22Rv1 (cell line): ENCODE measurements at regions not wholly inside any gene's neighbourhood (a gene's known extent, or its start where the extent isn't known, plus 50 kb on each side); places are given as distances from the start of the nearest gene placed in this dataset.
"Not testable (repeated sequence)": the region's sequence is repeated elsewhere in the genome, so short reads cannot be mapped to it uniquely, and the experiment has no call there.

ENCODE experiments used
- H3K27ac ChIP-seq: fragments of 450-650 bp; 2 replicates; pipeline ENCODE4 v1.5.1; 2017
- ZFX ChIP-seq: fragments of 450-650 bp; IDR thresholded peaks from 2 replicates; pipeline ENCODE4 v1.6.1; 2017; ENCODE audit warnings: antibody characterized with exemption, borderline replicate concordance
- TF ChIP-seq, protein P1 (sequence below): fragments of 450-650 bp; IDR thresholded peaks from 2 replicates; pipeline ENCODE4 v1.5.1; 2017; ENCODE audit warnings: mild to moderate bottlenecking

DNA sequence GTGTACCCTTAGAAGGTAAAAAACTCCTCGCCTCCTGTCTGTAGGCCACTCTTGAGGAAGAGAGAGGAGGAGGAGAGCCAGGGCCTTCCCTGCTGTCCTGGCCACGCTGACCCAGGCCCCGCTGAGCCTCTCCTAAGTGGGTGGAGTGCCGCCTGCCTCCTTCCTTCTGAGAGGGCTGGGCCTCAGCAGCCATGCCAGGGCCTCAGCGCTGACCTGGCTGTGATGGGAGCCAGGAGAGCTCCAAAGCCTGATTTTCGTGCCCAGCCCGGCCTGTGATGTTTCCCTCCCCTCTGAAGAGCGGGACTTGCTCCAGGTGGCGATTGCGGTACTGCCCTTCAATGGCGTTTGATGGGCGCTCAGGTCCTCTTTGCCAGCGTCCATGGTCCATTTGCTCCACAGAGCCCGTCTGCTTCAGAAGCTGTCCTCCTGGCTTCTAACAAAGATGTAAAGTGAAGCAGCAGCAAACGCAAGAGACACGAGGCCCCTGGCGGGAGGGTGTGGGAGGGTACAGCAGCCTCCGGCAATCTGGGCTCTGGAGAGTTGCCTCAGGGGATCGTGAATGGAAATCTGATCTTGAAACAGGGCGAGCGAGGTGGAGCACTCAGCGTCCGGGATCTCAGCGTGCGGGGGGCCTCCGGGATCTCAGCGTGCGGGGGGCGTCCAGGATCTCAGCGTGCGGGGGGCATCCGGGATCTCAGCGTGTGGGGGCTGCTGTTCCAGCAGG, 93.5 kb downstream of the NPIPB11 start:
- H3K27ac ChIP-seq, result no peak overlapping the region
- no peak for TF ChIP-seq ZFX
- TF ChIP-seq, protein P1, sequence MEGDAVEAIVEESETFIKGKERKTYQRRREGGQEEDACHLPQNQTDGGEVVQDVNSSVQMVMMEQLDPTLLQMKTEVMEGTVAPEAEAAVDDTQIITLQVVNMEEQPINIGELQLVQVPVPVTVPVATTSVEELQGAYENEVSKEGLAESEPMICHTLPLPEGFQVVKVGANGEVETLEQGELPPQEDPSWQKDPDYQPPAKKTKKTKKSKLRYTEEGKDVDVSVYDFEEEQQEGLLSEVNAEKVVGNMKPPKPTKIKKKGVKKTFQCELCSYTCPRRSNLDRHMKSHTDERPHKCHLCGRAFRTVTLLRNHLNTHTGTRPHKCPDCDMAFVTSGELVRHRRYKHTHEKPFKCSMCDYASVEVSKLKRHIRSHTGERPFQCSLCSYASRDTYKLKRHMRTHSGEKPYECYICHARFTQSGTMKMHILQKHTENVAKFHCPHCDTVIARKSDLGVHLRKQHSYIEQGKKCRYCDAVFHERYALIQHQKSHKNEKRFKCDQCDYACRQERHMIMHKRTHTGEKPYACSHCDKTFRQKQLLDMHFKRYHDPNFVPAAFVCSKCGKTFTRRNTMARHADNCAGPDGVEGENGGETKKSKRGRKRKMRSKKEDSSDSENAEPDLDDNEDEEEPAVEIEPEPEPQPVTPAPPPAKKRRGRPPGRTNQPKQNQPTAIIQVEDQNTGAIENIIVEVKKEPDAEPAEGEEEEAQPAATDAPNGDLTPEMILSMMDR, result no peak

DNA sequence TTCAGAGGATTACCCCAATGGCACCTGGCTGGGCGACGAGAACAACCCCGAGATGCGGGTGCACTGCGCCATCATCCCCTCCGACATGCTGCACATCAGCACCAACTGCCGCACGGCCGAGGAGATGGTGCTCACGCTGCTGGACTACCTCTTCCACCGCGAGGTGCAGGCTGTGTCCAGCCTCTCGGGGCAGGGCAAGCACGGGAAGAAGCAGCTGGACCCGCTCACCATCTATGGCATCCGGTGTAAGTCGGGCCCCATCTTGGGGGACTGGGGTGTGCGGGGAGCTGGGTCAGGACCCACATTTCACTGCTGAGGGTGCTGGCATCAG, 94.2 kb downstream of the NPIPB11 start:
- not testable (repeated sequence) for H3K27ac ChIP-seq

- H3K27ac ChIP-seq, result no peak overlapping the region
- TF ChIP-seq ZFX, result no peak
- TF ChIP-seq, protein P1, result no peak
Measured at GRCh38 chr16:29311461-29312344, 94.8 kb downstream of the NPIPB11 start.

DNA sequence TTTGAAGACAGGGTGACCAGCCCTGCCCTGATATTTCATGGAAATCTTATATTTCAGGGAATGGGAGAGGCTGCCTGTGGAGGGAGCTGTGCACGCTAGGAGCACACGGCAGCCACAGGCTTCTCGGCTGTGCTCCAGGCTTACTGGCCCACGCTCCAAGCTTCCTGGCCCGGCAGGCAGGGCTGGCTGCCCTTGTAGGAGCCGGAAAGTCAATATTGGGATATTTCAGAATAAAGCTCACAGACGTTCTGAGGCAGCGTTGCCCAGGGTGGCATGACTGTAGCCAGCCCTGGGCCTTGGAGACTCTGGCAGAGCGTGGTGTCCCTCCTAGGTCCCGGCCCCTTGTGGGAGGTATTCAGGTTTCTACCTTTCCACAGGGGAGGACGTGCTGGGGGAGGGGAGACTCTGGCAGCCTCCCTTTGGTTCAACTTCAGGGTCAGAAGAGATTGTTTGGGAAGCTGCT, 95.6 kb downstream of the NPIPB11 start:
- no peak for TF ChIP-seq ZFX
- TF ChIP-seq, protein P1, result peak; percentile 10; the same call in 1 of the 2 replicates
- H3K27ac ChIP-seq, result no peak overlapping the region

DNA sequence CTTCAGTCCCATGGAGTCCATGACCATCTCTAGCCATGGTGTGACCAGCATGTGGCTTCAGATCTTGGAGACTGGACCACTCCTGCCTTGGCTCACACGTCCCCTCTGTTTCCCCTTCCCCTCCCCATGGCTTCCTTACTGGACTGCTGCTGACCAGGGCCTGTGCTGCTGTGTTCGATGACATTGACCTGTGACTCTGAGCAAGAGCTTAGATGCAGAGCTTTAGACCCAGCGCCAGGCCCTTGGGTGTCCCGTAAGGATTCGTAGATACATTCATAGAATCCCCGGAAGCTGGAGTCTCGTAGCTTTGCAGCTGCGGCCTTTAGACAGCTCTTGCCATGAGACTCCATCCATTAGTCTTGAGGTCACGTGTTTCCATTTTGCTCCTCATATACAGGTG, 96.3 kb downstream of the NPIPB11 start:
- H3K27ac ChIP-seq, result not testable (repeated sequence)

DNA sequence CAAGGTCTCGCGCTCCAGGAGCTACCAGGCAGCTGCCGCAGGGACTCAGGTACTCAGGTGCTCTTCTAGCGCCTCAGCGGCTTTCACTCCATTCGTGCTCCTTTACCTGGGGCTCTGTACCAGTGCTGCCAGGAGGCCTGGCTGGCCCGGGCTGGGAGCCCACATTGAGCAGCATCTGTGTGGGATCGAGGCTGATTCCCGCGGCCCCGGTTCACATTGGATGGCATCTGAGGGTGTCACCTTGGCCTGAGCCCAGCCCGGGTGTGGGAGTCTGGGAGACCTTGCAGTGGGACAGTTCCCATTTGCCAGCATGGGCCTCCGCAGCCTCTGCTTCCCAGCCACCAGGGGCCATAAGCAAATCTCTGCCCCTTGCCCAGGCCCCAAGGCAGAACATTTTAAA, 96.9 kb downstream of the NPIPB11 start:
- H3K27ac ChIP-seq, result not testable (repeated sequence)

GRCh38 chr16:29308644-29309546, 97.6 kb downstream of the NPIPB11 start:
- TF ChIP-seq, protein P1, result no peak
- no peak for TF ChIP-seq ZFX
- H3K27ac ChIP-seq, result no peak overlapping the region

DNA sequence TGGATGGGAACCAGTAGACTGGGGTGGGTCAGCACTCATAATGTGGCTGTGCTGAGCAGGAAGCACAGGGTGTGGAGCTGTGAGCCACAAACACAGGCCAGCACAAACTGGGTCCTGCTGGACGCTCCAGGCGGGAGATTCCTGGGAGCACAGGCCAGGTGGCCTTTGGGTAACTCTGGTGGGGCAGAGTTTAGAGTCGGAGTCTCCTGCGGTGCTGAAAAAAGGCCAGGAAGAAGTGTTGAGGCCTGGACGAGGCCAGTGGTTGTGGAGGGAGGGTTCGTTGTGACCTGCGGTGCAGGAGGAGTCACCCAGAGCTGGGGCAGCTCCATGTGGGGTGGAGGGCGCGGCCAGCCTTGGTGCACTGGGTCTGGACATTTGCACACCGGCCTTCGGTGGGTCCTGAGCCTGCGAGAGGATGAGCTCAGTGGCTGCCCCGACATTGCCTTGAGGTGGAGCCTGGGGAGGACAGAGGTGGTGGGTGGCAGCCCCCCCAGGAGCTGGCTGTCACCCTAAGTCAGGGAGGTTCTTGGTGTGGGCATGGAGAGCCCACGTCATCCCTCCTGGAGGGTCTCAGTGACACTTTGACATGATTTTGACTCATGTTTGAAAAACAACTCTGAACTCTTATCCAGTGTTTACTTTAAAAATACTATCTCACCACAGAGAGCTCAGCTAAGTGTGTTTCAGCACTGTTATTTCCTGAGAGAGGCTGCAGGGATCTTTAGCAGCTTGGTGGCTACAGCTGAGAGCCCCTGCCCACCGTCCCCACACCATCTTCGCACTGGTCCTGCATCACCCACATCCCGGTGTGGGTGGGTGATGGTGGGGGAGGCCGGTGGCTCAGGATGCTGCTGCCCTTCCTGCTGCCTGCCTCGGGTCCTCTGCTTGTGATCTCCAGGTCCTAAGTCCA, 98.7 kb downstream of the NPIPB11 start:
- TF ChIP-seq, protein P1, result no peak
- H3K27ac ChIP-seq, result no peak overlapping the region
